ELF-1 (cell line): ENCODE measurements at regions not wholly inside any gene's neighbourhood (a gene's known extent, or its start where the extent isn't known, plus 50 kb on each side); places are given as distances from the start of the nearest gene placed in this dataset.
A peak's percentile ranks its signal among the peaks of the same experiment; 100 is the strongest.
"Not testable (repeated sequence)": the region's sequence is repeated elsewhere in the genome, so short reads cannot be mapped to it uniquely, and the experiment has no call there.

Source experiments
- DNase-seq: peaks from one replicate; pipeline ENCODE4 v3.0.0-alpha.2; 2016; ENCODE audit warnings: low read depth, low spot score

DNA sequence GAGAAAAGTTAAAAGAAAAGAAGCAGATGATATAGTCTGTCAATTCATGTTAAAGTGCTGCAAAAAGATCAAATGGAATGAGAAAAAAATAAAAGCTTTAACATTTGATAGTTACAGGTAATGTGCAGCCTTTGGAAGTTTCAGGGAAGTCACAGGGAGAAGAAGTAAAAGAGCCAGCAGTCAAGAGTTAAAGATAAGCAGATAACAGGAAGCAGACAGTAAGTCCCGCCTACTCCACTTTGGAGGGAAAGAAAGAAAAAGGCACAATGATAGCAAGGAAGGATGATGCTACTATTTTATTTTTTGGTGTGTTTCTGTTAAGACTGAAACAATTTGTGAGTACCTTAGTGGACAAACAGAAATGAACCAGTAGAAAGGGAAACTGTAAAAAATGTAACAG is 111.1 kb upstream of the KRR1 start:
- DNase-seq: no peak

GRCh38 chr12:75614396-75614795 is 103.0 kb upstream of the KRR1 start:
- DNase-seq: not testable (repeated sequence)

DNA sequence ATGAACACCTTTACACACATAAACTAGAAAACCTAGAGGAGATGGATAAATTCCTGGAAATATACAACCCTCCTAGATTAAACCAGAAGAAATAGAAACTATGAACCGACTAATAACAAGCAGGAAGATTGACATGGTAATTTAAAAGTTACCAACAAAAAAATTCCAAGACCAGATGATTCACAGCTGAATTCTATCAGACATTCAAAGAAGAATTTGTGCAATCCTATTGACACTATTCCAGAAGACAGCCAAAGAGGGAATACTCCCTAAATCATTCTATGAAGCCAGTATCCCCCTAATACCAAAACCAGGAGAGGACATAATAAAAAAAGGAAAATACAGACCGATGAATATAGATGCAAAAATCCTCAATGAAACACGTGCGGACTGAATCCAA is 102.6 kb upstream of the KRR1 start:
- no peak for DNase-seq

- peak; percentile 74 for DNase-seq
These were observed 99.6 kb upstream of the KRR1 start for GRCh38 chr12:75611041-75611440.

DNA sequence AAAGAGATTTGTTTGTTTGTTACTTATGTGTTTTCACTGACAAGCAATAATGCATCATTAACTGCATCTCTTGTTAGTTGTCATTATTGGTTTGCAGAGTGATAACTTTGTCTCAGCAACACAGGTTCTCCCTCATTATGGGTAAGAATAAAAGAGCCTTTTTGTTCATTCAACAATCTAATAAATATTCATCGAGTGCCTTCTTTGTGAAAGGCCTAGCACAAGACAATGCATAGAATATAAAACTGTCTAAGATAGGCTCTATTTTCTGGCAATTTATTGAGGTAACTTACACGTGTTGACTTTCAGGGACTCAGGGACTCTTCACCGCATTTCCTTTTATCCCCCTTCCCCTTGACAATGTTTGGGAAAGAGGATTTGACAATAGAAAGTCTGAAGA is 95.5 kb upstream of the KRR1 start:
- no peak for DNase-seq

GRCh38 chr12:75606151-75606550 is 94.7 kb upstream of the KRR1 start:
- no peak for DNase-seq

GRCh38 chr12:75603475-75603874 is 92.1 kb upstream of the KRR1 start:
- DNase-seq: no peak

- DNase-seq: no peak
These were observed 90.7 kb upstream of the KRR1 start for GRCh38 chr12:75602106-75602505.

GRCh38 chr12:75600146-75600545 is 88.7 kb upstream of the KRR1 start:
- DNase-seq: no peak

GRCh38 chr12:75599061-75599460 is 87.7 kb upstream of the KRR1 start:
- no peak for DNase-seq

GRCh38 chr12:75596406-75596805 is 85.0 kb upstream of the KRR1 start:
- DNase-seq: no peak

GRCh38 chr12:75592638-75593335 is 81.4 kb upstream of the KRR1 start:
- no peak for DNase-seq

GRCh38 chr12:75592086-75592485 is 80.7 kb upstream of the KRR1 start:
- no peak for DNase-seq

- no peak for DNase-seq
These were observed 80.2 kb upstream of the KRR1 start for GRCh38 chr12:75591628-75592027.

DNA sequence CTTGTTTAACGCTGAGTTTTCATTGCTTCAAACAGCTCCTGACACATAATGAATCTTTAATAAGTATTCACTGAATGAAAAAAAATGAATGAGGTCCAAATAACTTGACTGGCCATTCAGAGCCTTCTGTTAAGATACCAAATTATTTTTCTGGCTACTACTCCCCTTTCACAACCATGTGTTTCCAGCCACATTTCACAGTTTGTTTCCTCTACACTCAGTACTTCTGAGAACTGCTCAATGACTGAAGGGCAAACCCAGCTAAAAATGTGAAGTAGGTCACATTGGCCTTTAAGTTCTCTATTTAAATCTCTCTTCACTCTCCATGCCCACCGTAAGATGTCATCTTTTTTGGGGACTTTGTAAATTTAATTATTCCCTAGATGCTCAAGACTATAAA is 78.4 kb upstream of the KRR1 start:
- no peak for DNase-seq

- no peak for DNase-seq
These were observed 76.1 kb upstream of the KRR1 start for GRCh38 chr12:75587340-75588106.

DNA sequence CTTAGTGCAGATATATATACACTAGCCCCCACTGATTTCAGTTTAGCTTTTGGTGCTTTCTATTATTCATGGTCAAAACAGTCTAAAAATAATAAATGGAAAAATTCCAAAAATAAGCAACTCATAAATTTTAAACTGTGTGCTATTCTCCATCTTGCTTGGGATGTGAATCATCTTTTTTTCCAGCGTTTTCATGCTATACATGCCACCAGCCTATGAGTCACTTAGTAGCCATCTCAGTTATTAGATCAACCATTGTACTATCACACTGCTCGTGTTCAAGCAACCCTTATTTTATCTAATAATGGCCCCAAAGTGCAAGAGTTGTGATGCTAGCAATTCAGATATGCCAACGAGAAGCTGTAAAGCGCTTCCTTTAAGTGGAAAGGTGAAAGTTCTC is 73.9 kb upstream of the KRR1 start:
- DNase-seq: no peak

DNA sequence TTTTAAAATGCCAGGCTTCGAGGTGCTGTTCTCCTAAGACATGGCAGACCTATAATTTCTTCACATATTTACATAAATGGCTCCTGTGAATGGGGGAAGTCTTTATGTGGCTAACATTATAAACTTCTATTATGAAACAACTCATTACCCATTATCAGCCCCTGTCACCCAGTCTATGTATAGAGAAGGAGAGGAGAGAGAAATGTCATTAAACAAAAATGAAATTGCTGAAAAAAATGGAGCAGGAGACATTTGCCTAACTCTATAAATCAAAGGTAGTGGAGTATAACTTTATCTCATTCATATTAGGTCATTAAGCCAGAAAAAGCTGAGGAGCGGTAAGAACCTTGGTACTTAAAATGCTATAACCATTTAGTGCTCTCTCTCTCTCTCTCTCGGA is 71.9 kb upstream of the KRR1 start:
- no peak for DNase-seq

- DNase-seq: no peak
These were observed 70.1 kb upstream of the KRR1 start for GRCh38 chr12:75581515-75581914.

DNA sequence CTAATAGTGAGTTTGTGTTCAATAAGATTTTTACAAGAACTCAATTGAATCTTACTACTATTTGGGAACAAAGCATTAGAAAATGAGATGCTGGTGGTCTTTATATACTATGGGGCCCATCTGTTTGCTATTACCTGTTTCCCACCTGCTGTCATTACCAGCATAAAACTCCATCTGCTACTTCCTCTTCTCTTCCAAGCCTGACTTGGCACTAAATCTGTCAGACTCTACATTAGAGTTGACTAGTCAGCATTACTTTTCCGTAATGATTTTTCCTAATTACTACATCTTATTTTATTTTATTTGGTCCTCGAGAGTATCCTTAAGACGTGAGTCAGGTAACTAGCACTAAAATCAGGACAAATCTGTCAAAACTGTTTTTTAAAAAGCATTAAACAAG is 68.1 kb upstream of the KRR1 start:
- DNase-seq: no peak

GRCh38 chr12:75578546-75578945 is 67.1 kb upstream of the KRR1 start:
- DNase-seq: no peak

GRCh38 chr12:75577812-75578211 is 66.4 kb upstream of the KRR1 start:
- no peak for DNase-seq

- no peak for DNase-seq
These were observed 60.3 kb upstream of the KRR1 start for GRCh38 chr12:75571656-75572205.
